ENCODE measurements at regions not wholly inside any gene's neighbourhood (a gene's known extent, or its start where the extent isn't known, plus 50 kb on each side); places are given as distances from the start of the nearest gene placed in this dataset.
A peak's percentile ranks its signal among the peaks of the same experiment; 100 is the strongest.
"Not testable (repeated sequence)": the region's sequence is repeated elsewhere in the genome, so short reads cannot be mapped to it uniquely, and the experiment has no call there.

DNA sequence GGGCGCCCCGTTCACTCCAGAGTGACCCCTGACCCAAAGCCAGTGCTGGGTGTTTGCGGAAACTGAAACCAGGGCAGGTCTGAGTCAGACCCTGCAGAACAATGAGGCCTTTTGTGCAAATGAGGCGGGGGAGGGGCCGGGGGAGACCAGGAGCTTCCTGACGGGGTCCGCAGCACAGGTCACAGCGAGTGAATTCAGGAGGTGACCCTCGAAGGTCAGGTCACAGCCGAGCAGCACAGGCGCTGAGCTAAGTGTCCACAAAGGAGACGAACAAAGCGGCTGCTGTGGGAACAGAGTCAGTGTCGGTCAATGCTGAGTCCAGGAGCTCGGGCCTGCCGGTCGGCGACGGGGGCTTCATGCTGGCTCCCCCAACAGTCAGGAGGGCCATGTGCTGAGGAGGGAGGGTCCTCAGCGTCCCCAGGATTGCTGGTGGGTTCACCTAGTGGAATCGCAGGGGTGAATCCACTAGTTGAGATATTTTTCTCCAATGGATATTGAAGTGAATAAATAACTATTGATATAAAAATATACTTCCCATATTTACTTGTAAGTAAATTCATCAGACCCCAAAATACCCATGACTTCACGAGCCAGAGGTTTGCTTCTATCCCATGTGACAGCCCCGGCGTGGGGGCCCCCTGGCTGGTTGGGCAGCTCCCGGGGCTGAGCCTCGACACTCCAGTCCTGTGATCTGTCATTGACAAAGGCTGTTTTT, 188.4 kb upstream of the SULF2 start:
- no peak for DNase-seq

DNA sequence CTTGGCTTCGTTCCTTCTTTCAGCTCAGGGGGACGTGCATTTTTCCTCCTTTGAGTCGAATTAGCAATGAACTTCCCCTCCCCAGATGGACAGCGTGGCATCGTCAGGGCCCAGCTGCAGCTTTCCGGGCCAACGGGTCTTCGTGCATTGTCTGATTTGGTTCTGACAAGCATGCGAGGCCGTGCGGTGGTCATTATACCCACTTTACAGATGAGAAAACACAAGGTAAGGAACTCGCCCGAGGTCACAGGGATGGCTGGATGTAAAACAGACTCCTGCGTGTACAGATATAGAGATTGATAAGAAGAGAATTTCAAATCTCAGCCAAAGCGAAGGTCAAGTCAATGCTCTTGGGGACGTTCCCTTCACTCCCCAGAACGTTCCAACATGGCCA, 187.6 kb upstream of the SULF2 start:
- no peak for DNase-seq

DNA sequence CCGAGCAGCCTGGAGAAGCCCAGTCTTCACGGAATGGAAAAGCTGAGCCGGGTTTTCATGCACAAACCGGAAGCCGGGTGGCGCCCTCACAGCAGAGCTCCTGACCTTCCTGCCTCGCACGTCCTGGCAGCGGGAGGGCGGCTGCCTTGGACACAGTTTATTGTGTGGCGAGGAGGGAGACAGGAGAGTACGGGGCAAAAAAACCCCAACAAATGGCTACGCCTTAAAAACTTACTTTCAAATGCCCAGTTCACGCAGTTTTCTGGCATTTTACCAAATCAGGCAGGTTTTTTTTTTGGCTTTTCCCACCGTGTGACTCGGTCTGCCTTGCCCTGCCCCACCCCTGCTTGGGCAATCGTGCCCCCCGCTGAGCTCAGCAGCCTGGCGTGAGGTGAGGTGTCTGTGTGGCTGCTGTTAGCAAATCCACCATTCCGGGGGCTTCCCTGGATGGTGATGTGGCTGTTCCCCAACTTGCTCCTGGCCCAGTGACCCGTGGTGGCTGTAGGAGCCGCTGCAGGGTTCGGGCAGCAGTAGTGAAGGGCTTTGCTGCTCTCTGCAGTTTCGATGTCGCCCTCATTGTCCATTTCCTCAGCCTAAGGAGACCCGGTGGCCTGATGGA, 187.1 kb upstream of the SULF2 start:
- DNase-seq, result peak; percentile 7 to 50

DNA sequence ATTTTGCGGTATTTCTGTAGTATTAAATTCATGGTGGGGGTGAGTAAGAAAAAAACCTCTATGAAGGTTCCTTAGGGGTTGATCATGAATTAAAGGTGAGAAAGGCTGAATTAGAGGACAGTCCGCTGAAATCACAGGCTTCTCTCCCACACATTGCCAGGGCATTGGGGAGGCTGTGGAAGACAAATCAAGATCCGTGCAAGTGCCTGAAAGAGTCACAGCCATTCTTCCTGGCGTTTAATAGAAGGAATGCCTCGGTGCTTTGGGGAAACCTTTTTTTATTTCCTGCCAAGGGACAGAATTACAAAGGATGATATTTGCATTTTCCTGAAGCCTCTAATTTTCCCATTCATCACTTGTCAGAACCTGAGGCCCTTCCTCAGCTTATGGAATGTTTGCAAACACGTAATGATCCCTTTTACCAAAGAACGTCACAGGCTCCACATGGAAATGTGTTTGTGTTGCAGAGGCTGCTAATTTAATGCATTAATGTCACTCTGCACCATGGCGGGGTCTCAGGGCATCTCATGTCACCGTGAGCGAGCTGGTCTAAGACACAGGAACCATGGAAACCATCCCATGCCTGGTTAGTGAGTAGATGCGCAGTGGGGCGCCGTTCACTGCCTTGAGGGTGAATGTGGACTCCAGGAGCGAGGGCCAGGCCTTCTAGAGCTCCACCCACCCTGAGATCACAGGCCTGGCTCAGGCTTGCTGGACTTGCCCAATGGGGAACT, 185.9 kb upstream of the SULF2 start:
- DNase-seq, result no peak

DNA sequence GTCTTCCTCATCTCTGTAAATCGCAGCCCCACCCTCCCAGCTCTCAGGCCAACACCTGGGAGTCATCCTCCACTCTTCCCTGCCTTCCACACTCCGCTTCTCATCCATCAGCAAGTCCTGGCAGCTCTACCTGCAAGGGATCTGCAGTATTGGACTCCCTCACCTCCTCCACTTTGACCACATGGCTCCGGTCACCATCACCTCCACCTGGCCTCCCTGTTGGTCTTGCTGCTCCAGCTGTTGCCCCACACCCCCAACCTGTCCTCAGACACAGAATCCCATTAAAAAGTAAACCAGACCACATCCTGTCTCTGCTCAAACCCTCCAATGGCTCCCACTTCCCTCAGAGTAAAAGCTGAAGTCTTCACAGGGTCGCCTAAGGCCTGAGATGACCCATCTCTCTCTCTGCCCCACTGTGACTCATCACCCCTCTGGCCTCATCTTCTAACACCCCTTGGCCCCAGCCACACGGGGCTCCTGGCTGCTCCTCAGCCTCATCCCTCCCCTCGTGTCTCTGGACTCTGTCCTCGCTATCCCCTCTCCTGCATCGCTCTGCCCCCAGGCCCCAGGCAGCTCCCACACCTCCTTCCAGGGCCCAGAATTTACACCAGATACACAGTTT, 185.1 kb upstream of the SULF2 start:
- no peak for DNase-seq

DNA sequence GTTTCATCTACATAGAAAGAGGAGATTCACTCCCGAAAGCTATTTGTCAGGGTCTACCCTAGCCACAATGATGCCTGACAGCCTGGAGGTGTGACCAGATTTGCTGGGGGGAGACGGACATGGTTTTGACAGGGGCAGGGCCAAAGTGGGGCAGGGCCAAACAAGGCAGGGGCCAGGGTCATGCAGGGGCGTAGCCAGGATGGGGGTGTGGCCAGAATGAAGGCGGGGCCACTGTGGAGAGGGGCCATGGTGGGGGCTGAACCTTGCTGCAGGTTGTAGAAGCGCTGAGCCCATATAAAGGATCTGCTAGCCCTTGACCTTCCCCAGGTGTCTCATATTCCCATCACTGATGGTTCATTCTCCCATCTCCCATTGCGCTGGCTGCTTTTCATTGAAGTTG, 184.1 kb upstream of the SULF2 start:
- DNase-seq, result no peak

DNA sequence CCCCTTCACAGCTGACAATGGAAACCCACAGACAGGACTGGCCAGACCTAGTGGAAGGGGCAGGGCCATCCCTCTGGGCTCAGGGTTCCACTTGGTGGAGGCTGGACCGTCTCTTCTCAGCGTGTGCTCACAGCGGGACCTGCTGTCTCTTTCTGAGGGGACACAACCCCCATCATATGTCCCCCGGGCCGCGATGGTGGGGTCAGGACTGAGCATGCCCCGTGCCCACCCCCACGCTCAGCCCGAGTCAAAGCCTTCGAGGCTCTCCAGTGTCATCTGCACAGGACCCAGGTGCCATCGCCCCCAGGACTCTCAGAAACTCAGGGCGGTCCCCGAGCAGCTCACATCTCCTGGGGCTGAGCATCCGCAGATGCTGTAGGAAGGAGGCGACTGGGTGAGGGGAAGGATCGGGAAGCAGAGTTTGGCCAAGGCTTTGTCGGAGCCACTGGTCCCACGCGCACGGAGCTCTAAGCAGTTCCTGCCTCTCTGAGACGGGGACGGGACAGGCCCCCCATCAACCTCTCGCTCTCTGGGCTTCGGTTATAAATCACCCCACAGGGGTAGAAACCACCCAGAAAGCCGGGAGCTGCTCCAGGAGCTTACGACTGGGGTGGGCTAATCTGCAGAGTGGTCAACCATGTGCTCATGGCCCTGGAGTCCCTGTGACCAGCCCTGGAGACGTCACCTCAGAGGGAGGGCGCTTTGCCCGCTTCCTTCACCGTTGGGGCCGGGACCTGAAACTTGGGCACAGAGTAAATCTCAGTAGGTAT, 183.4 kb upstream of the SULF2 start:
- no peak for DNase-seq

DNA sequence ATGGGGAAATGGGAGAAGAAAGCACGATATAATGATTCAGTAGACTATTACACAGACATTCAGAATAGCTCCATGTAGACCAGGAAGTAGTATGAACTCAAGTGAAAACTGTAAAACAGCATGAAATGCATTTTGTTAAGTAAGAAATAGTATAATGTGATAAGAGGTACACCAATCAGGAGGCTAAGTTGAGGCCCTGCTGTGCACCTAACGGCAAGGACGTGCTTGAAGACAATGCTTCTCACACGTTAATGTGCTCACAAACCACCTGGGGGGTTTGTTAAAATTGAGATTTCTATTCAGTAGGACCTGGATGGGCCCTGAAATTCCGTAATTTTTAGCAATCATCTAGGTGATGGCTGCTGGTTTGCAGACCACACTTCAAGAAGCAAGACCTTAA, 178.9 kb upstream of the SULF2 start:
- no peak for DNase-seq

DNA sequence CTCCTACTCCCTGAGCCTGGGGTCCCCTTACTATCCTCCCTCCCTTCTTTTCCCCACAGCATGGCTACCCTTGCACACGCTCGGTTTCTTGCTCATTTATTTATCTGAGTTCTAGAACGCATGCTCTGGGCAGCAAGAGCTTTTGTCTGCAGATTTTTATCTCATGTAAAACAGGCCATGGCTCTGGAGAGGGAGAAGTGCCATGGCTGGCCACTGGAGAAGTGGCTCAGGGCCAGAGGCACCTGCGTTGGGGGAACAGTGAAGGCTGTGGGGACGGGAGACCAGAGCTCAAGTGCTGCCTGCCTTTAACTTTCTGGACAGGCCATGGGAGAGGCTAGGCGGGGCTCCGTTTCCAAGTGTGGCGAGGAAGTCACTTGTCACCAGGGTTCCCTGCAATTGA, 177.7 kb upstream of the SULF2 start:
- DNase-seq, result no peak

DNA sequence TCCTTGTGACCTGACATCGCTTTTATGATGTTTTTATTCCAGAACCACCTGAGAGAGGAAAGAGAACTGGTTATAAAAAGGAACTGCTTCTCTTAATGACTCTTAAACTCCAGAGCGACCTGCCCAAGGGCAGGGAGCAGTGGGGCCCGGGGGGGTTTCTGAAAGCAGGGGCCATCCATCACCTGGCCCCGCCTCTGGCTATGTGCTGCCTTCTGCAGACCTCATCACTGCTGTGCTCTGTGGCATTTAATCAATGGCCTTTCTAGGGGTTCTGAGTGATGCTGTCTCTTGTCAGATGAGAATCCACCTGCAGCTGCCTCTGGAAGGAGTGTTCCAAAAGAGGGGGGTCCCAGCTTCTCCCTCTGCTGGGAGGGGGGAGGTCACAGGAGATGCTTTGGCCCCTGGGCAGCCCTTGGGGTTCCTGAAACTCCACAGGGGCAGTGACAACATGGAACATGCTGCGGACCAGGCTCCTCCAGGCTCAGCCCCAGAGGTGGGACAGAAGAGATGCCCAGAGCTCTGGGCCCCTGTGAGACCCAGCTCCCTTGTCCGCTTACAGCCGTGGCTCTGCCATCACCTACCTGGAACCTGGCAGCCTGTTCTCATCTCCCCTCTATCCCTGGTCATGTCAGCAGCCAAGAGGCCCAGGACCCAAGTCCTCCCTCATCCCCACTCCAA, 177.1 kb upstream of the SULF2 start:
- DNase-seq, result no peak

DNA sequence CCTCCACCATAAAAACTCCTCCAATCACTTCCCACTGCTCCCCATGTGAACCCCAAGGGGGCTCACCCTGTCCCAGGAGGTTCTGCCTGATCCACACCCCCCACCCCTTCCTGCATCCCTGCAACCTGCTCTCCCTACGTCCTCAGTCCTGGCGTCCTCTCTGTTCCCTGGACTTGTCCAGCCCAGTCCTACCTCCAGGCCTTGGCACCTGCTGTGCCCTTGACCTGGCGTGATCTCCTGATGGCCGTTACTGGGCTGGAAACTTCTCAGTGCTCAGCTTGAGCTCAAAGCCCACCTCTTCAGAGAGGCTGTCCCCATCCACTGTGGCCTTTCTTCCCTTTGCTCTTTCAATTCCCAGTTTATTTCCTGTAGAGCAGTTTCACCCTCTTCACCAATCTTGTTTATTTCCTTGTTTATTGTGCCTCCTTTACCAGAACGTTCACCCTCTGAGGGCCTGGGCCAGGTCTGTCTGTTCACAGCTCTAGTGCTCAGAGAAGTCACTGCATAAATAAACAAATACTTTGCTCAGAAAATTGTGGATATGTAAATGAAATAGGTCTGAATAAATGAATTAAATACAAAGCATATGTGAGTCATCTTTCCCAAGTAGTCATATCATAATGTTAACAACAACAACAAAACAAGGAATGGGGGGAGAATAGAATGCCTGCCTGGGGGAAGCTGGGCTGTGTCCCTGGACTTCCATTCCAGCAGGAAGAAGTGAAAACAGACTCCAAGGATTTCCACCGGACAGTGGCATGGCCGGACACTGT, 175.7 kb upstream of the SULF2 start:
- no peak for DNase-seq

DNA sequence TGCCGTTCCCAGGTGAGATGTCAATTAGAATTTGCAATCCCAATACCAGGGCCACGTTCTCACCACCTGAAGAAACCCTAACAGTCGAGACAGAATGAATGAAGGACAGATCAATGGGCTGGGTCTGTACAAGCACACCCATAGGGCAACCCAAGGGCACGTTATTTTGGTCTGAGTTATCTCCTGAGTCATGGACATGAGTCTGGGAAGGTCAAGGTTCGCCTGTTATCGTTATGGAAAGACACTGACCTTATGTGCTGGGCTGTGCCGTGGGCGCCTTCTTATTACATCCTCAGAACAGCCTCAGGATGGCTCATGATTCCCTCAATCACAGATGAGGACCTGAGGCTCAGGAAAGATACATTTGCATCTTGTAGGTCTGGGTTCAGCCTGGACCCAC, 175.0 kb upstream of the SULF2 start:
- no peak for DNase-seq

DNA sequence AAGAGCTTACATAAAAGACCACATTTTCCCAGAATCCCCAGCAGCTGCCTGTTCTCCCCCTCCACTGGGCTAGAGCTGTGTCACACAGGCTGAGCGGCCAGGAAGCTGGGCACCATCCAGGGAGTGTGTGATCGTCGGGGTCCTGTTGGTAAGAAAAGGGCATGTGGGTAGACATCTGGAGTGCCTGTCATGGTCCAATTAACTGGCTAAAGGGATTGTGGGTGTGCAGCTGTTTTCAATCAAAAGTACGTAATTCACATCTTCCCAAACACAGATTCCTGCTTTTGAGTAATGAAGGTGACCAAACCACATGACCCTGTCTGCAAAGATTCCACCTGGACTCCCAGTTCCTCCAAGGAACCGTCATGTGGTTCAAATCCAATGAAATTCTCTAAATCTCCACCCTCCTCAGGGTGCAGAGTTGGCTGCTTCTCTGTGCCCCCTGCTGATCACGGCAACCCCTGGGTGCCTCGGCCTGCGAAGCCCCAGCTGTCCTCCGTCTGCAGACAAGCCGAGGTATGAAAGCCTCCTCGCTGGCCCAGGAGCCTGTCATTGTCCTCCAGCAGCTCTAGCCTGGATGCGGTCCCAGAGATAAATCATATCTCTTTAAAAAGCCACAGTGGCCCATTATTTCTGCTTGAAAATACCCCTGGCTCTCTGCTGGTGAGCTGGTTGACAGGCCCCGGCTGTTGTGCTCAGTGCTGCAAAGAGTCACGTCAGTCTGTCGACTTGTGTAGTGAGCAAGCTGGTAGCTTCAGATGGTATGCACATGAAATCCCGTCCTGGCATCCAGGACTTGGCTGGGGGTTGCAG, 172.9 kb upstream of the SULF2 start:
- DNase-seq, result not testable (repeated sequence)

DNA sequence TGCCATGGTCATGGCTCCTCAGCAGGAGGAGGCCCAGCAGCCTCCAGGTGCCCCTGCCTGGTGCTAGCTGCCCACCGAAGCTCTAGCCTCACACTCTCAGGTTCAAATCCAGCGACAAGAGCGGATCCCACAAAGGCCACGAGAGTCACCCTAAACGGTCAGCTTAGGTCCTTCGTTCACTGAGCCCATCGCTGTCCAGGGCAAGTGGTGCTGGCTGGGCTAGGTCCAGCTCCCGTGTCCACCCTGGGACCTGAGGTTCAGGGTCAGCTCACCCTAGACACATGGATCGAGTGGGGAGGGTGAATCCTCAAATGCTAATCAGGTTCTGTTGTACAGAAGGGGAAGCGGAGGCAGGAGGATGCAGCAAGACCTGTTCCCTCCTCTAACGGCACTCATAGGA, 171.9 kb upstream of the SULF2 start:
- DNase-seq, result no peak

DNA sequence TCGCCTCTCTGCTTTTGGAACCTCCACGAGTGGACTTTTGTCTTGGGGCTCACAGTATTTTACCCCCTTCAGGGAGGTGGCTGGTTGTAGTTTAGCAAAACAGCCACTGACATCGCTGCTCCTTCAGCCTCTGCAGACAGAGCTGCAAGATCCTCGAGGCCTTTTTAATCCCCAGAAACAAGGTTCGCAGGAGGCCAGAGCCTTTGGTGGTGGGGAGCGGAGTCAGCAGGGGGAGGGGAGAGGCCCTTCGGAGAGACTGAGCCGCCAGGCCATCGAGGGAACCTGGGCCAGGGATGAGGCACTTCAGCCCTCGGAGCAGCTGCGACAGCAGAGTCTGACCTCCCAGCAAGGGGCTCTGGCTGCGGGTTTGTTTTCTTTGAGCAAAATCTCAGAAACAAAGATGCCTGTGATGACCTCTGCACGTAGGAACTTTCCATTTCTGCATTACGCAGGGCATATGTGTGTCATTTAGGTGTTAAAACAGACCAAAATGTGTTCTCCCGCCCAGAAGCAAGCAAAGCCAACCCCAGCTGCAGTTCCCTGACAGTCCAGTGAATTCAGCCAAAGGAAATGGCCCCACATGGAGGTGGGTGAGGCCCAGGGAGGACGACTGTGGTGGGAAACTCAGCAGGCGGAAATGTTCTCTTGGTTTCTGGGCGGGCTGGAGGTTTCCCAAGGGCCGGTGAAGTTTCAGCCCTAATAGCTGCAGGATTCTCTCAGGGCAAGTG, 171.2 kb upstream of the SULF2 start:
- DNase-seq, result no peak

DNA sequence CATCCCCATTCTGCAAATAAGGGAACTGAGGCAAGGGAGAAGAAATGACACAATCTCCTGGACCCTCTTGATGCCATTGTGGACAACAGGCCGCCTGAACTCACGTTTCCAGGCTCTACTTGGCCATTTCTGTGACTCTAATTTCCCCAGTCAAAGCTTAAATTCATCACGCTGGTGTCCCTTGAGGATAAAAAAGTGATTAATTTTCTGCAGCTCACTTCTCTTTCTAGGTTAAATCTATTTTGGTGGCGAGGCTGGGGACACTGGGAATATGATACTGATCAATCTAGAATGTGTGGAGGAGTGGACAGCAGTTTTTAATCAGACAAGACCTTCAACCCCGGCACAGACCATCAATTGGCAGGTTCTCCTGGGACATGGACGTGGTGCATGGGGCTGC, 168.2 kb upstream of the SULF2 start:
- DNase-seq, result no peak

DNA sequence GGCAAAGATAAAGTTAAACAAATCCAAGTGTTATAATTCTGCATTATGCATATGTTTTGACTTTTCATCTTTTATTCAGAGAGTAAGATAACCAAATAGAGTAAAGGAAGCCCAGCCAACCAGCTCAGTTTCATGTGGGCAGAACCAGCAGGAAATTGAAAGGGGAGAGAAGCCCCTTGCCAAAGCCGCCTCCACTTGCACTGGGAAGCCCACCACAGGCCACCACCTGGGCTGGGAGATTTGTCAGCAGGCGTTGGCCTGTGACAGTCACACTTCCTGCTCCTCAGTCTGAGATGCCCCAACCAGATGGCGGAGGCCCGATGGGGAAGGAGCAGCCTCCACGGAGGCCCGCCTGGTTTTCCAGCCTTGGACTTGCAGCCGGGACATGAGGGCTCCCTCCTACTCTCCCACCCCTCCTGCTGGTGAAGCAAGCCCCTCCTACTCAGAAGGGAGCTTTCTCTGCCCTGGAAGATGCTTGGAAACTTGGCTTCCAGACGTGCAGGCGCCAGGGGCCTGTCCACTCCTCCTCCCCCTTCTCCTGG, 166.8 kb upstream of the SULF2 start:
- DNase-seq, result no peak

DNA sequence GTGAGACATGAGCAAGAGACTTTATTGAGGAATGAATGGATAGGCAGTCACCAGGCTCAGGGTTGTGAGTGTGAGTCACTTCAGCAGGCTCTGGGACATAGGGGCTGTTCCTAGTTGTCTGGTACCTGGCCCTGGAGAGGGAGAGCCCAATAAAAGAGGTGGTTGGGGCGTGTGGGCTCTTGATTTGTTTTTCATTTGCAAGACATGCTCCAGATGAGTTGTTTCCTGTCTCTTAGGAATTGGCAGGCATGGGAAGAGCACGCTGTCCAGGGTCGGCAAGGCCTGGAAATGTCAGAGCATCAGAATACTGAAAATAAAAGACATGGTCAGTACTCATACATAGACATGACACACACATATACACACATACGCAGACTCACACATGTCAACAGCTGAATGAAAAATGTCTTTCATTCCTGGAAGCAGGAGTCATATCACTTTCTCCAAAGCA, 166.3 kb upstream of the SULF2 start:
- DNase-seq, result peak in 1 of 2 donors; percentile 23

DNA sequence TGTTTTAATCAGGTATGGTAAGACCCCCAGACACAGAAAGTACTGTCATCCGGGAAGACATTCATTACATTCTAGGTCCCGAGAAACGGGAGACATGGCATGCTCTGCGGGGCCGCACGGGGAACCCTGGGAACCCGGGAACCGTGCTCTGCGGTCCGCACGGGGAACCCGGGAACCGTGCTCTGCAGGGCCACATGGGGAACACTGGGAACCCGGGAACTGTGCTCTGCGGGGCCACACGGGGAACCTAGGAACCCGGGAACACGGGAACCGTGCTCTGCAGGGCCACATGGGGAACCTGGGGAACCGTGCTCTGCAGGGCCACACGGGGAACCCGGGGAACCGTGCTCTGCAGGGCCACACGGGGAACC, 165.6 kb upstream of the SULF2 start:
- no peak for DNase-seq
